ENCODE measurements at regions not wholly inside any gene's neighbourhood (a gene's known extent, or its start where the extent isn't known, plus 50 kb on each side); places are given as distances from the start of the nearest gene placed in this dataset.

GRCh38 chr7:53657586-53657985 lies 622.2 kb downstream of the POM121L12 start:
- H3K18ac ChIP-seq (ENCODE audit: low read depth in 1 of 2, low read length in 2 of 2), result no peak overlapping the region
- H3K4ac ChIP-seq (ENCODE audit: low read depth in 1 of 2, low read length in 2 of 2), result no peak overlapping the region
- H2BK12ac ChIP-seq (ENCODE audit: low read length in 2 of 2), result no peak overlapping the region
- peaks cover 11% of the 10 kb centered on the region for H3K9me3 ChIP-seq (ENCODE audit: control insufficient read depth, low read length)
- no peak overlapping the region for H3K27ac ChIP-seq (ENCODE audit: low read length, poor library complexity, severe bottlenecking)
- no peak overlapping the region for H2BK120ac ChIP-seq (ENCODE audit: low read depth, low read length)
- H2AFZ ChIP-seq (ENCODE audit: low read depth, low read length), result no peak overlapping the region
- no peak overlapping the region for H2BK5ac ChIP-seq (ENCODE audit: low read depth, low read length, poor library complexity, severe bottlenecking)
- no CpG with 5 or more reads among the region's 1 CpG for WGBS
- no peak overlapping the region for H3K9ac ChIP-seq (ENCODE audit: low read length)
- no peaks in the 10 kb centered on the region for H3K4me1 ChIP-seq (ENCODE audit: control insufficient read depth, insufficient read depth, low read depth, low read length)
- H2AK5ac ChIP-seq (ENCODE audit: low read length, severe bottlenecking), result no peak overlapping the region
- no peak overlapping the region for H3K4me2 ChIP-seq (ENCODE audit: low read length, poor library complexity, severe bottlenecking)
- H3K23ac ChIP-seq (ENCODE audit: low read length in 2 of 2), result no peak overlapping the region
- H3K14ac ChIP-seq (ENCODE audit: low read length in 2 of 2), result no peak overlapping the region
- H4K91ac ChIP-seq (ENCODE audit: low read length), result no peak overlapping the region
- no peak for DNase-seq
- H4K8ac ChIP-seq (ENCODE audit: low read length), result no peak overlapping the region
- no peaks in the 10 kb centered on the region for H3K36me3 ChIP-seq (ENCODE audit: control insufficient read depth in 1 of 2, insufficient read depth in 2 of 2, low read depth in 1 of 2, low read length in 2 of 2)
- H3K79me1 ChIP-seq (replicated peaks; ENCODE audit: low read length, poor library complexity, severe bottlenecking), result no peaks in the 10 kb centered on the region
- H2BK15ac ChIP-seq (ENCODE audit: low read depth, poor library complexity, severe bottlenecking), result no peak overlapping the region
- no peaks in the 10 kb centered on the region for H3K27me3 ChIP-seq (ENCODE audit: control insufficient read depth in 1 of 2, insufficient read depth in 1 of 2, low read length in 2 of 2)
- H3K4me3 ChIP-seq (ENCODE audit: insufficient read depth in 1 of 2, low read depth in 1 of 2, low read length in 2 of 2), result no peak overlapping the region

DNA sequence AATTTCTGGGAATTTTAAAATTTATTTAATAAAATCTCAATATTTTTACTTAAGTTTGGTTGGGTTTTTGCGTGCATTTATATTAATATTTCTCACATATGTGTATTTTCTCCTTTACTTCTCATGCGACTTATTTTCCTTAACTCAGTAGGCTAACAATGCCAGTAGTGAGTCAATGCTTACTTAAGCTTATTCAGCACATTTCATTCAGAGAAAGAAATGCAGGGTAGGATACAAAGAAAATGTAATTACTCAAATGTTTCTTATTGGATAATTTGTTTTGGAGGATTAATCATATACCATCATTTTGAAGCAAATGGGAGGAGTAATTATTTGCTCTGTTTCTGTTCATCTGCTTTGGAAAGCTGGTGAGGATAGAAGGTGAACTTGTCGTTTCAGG lies 623.5 kb downstream of the POM121L12 start:
- 87% methylated on average over 1 of the region's 3 CpGs for WGBS
- no peak overlapping the region for H3K14ac ChIP-seq (ENCODE audit: low read length in 2 of 2)
- H3K27ac ChIP-seq (ENCODE audit: low read length, poor library complexity, severe bottlenecking), result no peak overlapping the region
- no peak overlapping the region for H3K4ac ChIP-seq (ENCODE audit: low read depth in 1 of 2, low read length in 2 of 2)
- H3K4me1 ChIP-seq (ENCODE audit: control insufficient read depth, insufficient read depth, low read depth, low read length), result no peaks in the 10 kb centered on the region
- H2BK120ac ChIP-seq (ENCODE audit: low read depth, low read length), result no peak overlapping the region
- no peak overlapping the region for H3K23ac ChIP-seq (ENCODE audit: low read length in 2 of 2)
- H3K4me2 ChIP-seq (ENCODE audit: low read length, poor library complexity, severe bottlenecking), result no peak overlapping the region
- no peak overlapping the region for H3K9ac ChIP-seq (ENCODE audit: low read length)
- no peak overlapping the region for H2AK5ac ChIP-seq (ENCODE audit: low read length, severe bottlenecking)
- H2BK15ac ChIP-seq (ENCODE audit: low read depth, poor library complexity, severe bottlenecking), result no peak overlapping the region
- no peak overlapping the region for H4K8ac ChIP-seq (ENCODE audit: low read length)
- H3K9me3 ChIP-seq (ENCODE audit: control insufficient read depth, low read length), result peaks cover 8% of the 10 kb centered on the region
- no peak overlapping the region for H3K18ac ChIP-seq (ENCODE audit: low read depth in 1 of 2, low read length in 2 of 2)
- H3K27me3 ChIP-seq (ENCODE audit: control insufficient read depth in 1 of 2, insufficient read depth in 1 of 2, low read length in 2 of 2), result no peaks in the 10 kb centered on the region
- no peak for DNase-seq
- H4K91ac ChIP-seq (ENCODE audit: low read length), result no peak overlapping the region
- H2AFZ ChIP-seq (ENCODE audit: low read depth, low read length), result no peak overlapping the region
- H3K4me3 ChIP-seq (ENCODE audit: insufficient read depth in 1 of 2, low read depth in 1 of 2, low read length in 2 of 2), result no peak overlapping the region
- H2BK12ac ChIP-seq (ENCODE audit: low read length in 2 of 2), result no peak overlapping the region
- H2BK5ac ChIP-seq (ENCODE audit: low read depth, low read length, poor library complexity, severe bottlenecking), result no peak overlapping the region
- H3K79me1 ChIP-seq (replicated peaks; ENCODE audit: low read length, poor library complexity, severe bottlenecking), result no peaks in the 10 kb centered on the region
- no peaks in the 10 kb centered on the region for H3K36me3 ChIP-seq (ENCODE audit: control insufficient read depth in 1 of 2, insufficient read depth in 2 of 2, low read depth in 1 of 2, low read length in 2 of 2)

DNA sequence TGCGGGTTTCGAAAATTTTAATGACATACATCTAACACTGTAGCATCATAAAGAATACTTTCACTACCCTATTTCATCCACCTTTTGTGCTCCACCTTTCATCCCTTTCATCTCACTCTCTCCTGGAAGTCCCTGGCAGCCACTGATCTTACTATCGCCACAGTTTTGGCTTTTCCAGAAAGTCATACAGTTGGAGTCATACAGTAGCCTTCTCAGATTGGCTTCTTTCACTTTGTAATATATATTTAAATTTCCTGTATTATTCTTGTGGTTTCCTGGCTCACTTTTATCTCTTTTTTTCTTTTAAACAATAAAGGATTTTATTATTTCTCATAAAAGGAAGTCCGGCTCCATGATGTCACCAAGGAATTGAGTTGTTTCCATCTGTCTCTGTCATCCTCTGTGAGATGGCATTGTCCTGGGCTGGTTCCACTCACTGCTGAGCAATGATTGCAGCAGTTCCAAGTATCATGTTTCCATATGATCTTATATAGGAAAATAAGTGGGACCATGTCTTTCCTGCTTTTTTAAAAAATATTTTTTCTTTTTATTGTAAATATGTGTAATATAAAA lies 626.3 kb downstream of the POM121L12 start:
- H3K9ac ChIP-seq (ENCODE audit: low read length), result no peak overlapping the region
- H2BK120ac ChIP-seq (ENCODE audit: low read depth, low read length), result no peak overlapping the region
- H4K91ac ChIP-seq (ENCODE audit: low read length), result no peak overlapping the region
- no peaks in the 10 kb centered on the region for H3K79me1 ChIP-seq (replicated peaks; ENCODE audit: low read length, poor library complexity, severe bottlenecking)
- H2AK5ac ChIP-seq (ENCODE audit: low read length, severe bottlenecking), result no peak overlapping the region
- WGBS, result 87% methylated on average over 3 of the region's 4 CpGs
- H3K27me3 ChIP-seq (ENCODE audit: control insufficient read depth in 1 of 2, insufficient read depth in 1 of 2, low read length in 2 of 2), result no peaks in the 10 kb centered on the region
- no peak overlapping the region for H3K4me2 ChIP-seq (ENCODE audit: low read length, poor library complexity, severe bottlenecking)
- no peak overlapping the region for H3K23ac ChIP-seq (ENCODE audit: low read length in 2 of 2)
- no peak overlapping the region for H3K18ac ChIP-seq (ENCODE audit: low read depth in 1 of 2, low read length in 2 of 2)
- H3K36me3 ChIP-seq (ENCODE audit: control insufficient read depth in 1 of 2, insufficient read depth in 2 of 2, low read depth in 1 of 2, low read length in 2 of 2), result no peaks in the 10 kb centered on the region
- no peak overlapping the region for H3K4me3 ChIP-seq (ENCODE audit: insufficient read depth in 1 of 2, low read depth in 1 of 2, low read length in 2 of 2)
- no peak overlapping the region for H2AFZ ChIP-seq (ENCODE audit: low read depth, low read length)
- no peak overlapping the region for H2BK12ac ChIP-seq (ENCODE audit: low read length in 2 of 2)
- no peak overlapping the region for H3K4ac ChIP-seq (ENCODE audit: low read depth in 1 of 2, low read length in 2 of 2)
- H2BK5ac ChIP-seq (ENCODE audit: low read depth, low read length, poor library complexity, severe bottlenecking), result no peak overlapping the region
- no peak overlapping the region for H4K8ac ChIP-seq (ENCODE audit: low read length)
- no peak overlapping the region for H2BK15ac ChIP-seq (ENCODE audit: low read depth, poor library complexity, severe bottlenecking)
- H3K14ac ChIP-seq (ENCODE audit: low read length in 2 of 2), result no peak overlapping the region
- no peak for DNase-seq
- H3K27ac ChIP-seq (ENCODE audit: low read length, poor library complexity, severe bottlenecking), result no peak overlapping the region
- H3K9me3 ChIP-seq (ENCODE audit: control insufficient read depth, low read length), result peaks cover 16% of the 10 kb centered on the region
- no peaks in the 10 kb centered on the region for H3K4me1 ChIP-seq (ENCODE audit: control insufficient read depth, insufficient read depth, low read depth, low read length)

- Histone ChIP-seq H2AK5ac (ENCODE audit: low read length, severe bottlenecking) (no peak overlapping the region), H3K27me3 (ENCODE audit: control insufficient read depth in 1 of 2, insufficient read depth in 1 of 2, low read length in 2 of 2) (no peaks in the 10 kb centered on the region), H2BK120ac (ENCODE audit: low read depth, low read length) (no peak overlapping the region), H4K91ac (ENCODE audit: low read length) (no peak overlapping the region), H3K4me3 (ENCODE audit: insufficient read depth in 1 of 2, low read depth in 1 of 2, low read length in 2 of 2) (no peak overlapping the region), H3K9ac (ENCODE audit: low read length) (no peak overlapping the region), H3K4ac (ENCODE audit: low read depth in 1 of 2, low read length in 2 of 2) (no peak overlapping the region), H3K9me3 (ENCODE audit: control insufficient read depth, low read length) (peaks cover 13% of the 10 kb centered on the region), H4K8ac (ENCODE audit: low read length) (no peak overlapping the region), H3K18ac (ENCODE audit: low read depth in 1 of 2, low read length in 2 of 2) (no peak overlapping the region), H3K27ac (ENCODE audit: low read length, poor library complexity, severe bottlenecking) (no peak overlapping the region), H2BK15ac (ENCODE audit: low read depth, poor library complexity, severe bottlenecking) (no peak overlapping the region), H2BK5ac (ENCODE audit: low read depth, low read length, poor library complexity, severe bottlenecking) (no peak overlapping the region), H3K23ac (ENCODE audit: low read length in 2 of 2) (no peak overlapping the region), H3K4me2 (ENCODE audit: low read length, poor library complexity, severe bottlenecking) (no peak overlapping the region), H3K14ac (ENCODE audit: low read length in 2 of 2) (no peak overlapping the region), H2BK12ac (ENCODE audit: low read length in 2 of 2) (no peak overlapping the region), H3K79me1 (replicated peaks; ENCODE audit: low read length, poor library complexity, severe bottlenecking) (no peaks in the 10 kb centered on the region), H2AFZ (ENCODE audit: low read depth, low read length) (no peak overlapping the region), H3K36me3 (ENCODE audit: control insufficient read depth in 1 of 2, insufficient read depth in 2 of 2, low read depth in 1 of 2, low read length in 2 of 2) (no peaks in the 10 kb centered on the region), H3K4me1 (ENCODE audit: control insufficient read depth, insufficient read depth, low read depth, low read length) (no peaks in the 10 kb centered on the region)
- no CpG with 5 or more reads among the region's 1 CpG for WGBS
- DNase-seq, result no peak
Measured at GRCh38 chr7:53672681-53673080, 637.2 kb downstream of the POM121L12 start.

All from mesenchymal stem cell (in vitro differentiated cells and primary cell).